NCI-H524 (cell line): ENCODE measurements at regions not wholly inside any gene's neighbourhood (a gene's known extent, or its start where the extent isn't known, plus 50 kb on each side); places are given as distances from the start of the nearest gene placed in this dataset.

ENCODE experiments used
- DNase-seq, 2 experiments: peaks; one replicate each; lab custom pipeline; 2025; lab: John Stamatoyannopoulos, UW

GRCh38 chr16:80189476-80190175, 351.2 kb upstream of the DYNLRB2 start:
- no peak for DNase-seq

DNA sequence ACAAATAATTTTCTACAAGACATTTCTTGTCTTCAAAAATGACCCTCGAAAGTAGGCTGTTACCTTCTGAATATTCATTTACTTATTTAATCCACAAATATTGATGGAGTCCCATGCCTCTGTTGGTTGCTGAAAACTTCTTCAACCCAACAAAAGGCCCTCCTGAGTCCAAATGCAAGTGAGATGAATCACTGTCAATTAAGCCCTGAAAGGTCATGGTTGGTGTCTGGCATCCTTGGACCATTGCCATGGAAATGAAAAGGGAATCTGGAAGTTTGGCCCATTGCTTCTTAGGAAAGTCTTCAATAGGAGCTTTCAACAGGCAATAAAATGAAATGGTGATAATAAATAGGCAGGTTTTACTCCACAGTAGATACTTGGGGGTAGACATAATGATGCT, 364.7 kb upstream of the DYNLRB2 start:
- DNase-seq = no peak

GRCh38 chr16:80175011-80175410, 365.8 kb upstream of the DYNLRB2 start:
- DNase-seq = no peak

- no peak for DNase-seq
Observed at GRCh38 chr16:80174416-80174815, 366.4 kb upstream of the DYNLRB2 start.

DNA sequence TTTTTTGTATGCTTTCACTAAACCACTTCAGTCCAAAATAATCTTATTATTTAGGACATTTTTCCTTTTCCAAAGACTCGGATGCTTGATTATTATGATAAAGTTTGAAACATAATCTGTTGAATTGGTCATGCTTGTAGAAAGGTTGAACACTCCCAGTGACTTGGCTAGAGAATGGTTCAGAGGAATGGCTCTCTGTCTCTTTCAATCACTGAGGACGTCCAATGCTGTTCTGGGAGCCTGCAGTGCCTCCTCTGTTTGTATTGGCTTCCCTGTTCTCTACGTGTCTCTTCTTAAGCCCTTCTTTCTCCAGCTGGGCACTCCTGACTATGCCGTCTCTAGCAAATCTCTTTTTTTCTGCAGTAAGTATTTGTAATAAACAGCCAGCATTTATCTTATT, 369.0 kb upstream of the DYNLRB2 start:
- DNase-seq = no peak

- no peak for DNase-seq
Observed at GRCh38 chr16:80171199-80171598, 369.6 kb upstream of the DYNLRB2 start.

DNA sequence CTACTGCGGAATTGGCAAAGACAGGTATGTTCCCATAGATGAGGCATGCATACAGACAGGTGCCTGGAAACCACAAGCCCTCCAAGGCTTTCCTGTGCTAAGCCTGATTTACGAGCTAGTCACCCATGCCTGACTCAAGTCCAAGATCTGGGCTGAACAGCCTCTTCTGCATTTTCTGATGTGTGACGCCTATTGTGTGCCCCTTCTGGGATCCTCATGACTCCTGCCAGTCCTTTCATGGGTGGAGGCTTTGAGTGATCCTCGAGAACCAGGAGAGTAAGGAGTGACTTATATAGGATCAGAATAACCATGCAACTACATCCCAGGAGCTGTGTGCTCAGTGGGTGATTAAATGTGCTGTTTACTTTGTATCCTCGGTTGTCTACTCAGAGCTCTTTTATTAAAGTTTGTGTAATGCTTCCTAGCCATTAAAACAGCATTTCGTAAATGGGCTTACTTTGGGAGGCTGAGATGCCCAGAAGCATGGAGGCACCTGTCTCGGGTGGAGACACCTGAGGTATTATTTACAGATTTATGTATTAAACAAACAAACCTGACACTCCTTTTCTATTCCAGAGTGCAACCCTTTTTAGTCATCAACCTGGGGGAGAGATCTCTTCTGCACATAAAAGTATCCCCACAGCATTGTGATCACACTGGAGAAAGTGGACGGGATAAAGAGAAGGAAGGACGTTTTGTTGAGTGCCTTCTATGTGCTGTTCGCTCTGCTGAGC, 373.0 kb upstream of the DYNLRB2 start:
- peak in 1 of 2 experiments; percentile 9 for DNase-seq

DNA sequence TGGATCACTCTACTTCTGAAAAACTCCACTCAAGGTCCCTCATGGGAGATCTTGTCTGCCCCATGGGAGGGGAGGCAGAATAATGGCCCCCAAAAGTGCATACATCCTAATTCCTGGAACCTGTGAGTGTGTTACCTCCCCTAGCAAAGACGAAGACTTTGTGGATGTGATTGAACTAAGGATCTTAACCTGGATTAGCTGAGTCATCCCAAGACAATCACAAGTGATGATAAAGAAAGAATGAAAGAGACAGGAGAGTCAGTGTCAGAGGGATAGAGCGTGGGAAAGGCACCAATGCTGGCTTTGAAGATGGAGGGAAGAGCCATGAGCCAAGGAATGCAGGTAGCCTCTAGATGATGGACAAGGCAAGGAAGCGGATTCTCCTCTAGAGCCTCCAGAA, 374.7 kb upstream of the DYNLRB2 start:
- DNase-seq = no peak

- DNase-seq = peak in 1 of 2 experiments; percentile 43
Observed at GRCh38 chr16:80164966-80165550, 375.7 kb upstream of the DYNLRB2 start.

- no peak for DNase-seq
Observed at GRCh38 chr16:80163339-80163738, 377.5 kb upstream of the DYNLRB2 start.

- DNase-seq = peak in 1 of 2 experiments; percentile 14
Observed at GRCh38 chr16:80161799-80162739, 378.7 kb upstream of the DYNLRB2 start.

- DNase-seq = no peak
Observed at GRCh38 chr16:80158766-80159165, 382.0 kb upstream of the DYNLRB2 start.

DNA sequence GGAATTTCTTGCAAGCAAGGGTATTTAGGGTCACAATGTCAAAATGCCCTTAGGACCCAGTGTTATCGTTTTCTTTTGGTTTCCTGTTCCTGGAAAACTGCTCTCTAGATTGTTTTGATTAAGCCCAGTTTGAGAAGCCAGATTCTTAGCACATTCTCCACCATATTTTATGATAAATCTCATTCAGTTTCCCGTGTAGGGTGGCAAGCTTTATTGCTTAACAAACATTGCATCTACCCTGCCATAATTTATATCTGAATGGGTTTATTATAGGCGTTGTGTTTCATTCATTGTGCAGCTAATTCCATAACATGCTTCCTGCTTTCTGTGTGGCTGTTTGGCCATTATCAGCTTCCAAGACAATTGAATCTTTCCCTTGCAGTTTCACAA, 389.1 kb upstream of the DYNLRB2 start:
- no peak for DNase-seq

DNA sequence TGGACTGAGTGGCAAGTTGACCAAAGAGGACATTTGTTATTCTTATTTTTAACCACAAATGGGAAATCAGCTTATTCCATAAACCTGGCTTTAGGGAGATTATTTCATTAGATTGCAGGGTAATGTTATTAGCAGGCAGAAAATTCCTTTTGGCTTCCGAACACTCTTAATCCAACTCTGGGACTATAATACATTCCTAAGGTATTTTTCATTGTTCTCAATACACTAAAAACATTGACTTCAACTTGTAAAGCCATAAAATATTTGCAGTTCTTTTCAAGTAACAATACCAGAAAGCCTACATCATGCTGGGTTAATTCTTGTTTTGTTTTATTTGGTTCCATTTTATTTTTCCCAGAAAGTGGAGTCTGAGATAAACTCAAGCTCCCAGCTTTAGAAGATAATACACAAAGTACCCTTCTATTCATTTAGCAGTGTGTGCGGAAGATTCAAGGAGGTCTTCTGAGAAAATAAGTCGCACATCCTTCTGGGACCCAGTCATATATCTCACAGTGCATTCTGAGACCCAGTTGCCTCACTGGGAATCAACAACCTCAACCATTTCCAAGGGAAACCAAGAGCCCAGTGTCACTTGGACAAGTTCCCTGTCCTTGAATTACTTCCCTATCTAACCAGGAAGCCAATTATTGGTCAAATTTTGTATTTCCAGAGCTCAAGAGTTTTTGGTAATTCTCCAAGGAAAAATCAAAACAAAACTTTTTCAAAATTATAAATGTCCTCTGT, 389.6 kb upstream of the DYNLRB2 start:
- no peak for DNase-seq

DNA sequence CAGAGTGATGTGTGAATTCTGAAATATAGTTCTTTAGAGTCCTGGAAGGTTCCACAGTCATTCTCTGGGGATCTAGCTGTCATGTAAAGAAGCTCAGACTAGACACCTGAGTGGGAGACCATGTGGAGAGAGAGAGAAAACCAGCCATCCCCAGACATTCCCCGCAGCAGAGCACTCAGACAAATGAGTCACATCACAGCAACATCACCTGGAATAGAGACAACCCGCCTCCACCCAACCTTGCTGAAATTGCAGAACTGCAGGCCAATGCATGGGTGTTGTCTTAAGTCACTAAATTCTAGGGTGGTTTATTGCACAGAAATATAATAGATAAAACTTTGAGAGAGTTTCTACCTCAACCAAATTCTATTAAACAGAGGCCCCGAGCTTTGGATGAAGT, 392.0 kb upstream of the DYNLRB2 start:
- DNase-seq = no peak

DNA sequence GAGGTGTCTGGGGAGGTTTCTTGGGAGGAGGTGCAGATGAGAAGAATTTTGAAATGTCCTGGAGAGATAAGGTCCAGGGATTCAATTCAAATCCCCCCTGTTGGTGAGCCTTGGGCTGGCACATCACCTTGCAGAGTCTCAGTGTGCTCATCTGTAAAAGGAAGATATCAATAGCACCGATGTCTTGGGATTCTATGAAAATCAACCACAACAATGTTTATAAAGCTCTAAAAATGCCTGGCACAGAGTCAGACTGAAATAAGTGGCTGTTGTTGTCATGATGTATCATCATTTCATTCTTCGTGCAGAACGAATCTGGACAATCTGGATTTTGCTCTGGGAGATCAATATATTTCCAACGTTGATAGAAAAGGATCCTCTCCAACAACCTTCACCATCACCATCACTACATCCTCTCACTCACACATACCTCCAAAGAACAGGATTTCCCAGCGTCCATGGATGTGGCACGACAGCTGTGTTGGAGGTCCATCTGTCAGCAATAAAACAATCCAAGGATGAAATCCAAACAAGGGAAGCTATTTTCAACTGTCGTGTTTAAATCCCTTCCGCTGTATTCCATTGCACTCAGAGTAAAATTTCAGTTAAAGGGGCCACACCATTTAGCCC, 393.7 kb upstream of the DYNLRB2 start:
- peak; percentile 59 to 84 for DNase-seq

DNA sequence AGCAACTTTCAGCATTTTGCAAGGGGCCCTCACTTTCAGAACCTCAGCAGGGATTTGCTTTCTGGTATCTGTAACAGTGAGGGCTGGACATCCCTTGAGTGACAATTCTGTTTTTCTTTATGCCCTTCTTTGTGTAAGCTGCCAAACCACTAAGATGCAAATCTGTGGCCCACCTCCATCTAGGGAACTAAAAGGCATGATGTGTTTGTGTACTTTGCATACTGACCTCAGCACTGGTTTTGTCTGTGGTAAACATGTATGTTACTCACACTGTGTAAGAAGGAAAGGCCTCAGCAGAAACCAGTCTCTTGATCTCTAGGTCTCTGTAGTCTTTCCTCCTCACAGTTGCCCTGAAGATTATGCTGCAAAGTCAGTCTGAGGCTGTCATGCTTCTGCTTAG, 396.6 kb upstream of the DYNLRB2 start:
- no peak for DNase-seq

- no peak for DNase-seq
Observed at GRCh38 chr16:80142940-80143339, 397.9 kb upstream of the DYNLRB2 start.

DNA sequence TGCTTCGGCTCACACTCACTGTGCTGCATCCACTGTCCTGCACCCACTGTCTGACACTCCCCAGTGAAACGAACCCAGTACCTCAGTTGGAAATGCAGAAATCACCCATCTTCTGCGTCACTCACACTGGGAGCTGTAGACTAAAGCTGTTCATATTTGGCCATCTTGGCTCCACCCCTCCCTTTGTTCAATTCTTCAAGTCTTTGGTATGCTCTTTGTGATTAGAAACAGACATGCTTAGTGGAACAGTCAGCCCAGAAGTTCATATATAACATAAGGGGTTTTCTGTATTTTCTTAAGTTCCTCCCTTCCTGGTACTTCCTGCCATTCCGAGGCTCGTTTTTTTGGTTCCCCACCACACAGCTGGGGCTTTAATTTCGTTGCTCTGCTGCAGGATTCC, 398.5 kb upstream of the DYNLRB2 start:
- no peak for DNase-seq

GRCh38 chr16:80129791-80130190, 411.0 kb upstream of the DYNLRB2 start:
- DNase-seq = no peak

GRCh38 chr16:80125677-80126076, 415.1 kb upstream of the DYNLRB2 start:
- no peak for DNase-seq
